ENCODE measurements at regions not wholly inside any gene's neighbourhood (a gene's known extent, or its start where the extent isn't known, plus 50 kb on each side); places are given as distances from the start of the nearest gene placed in this dataset.

DNA sequence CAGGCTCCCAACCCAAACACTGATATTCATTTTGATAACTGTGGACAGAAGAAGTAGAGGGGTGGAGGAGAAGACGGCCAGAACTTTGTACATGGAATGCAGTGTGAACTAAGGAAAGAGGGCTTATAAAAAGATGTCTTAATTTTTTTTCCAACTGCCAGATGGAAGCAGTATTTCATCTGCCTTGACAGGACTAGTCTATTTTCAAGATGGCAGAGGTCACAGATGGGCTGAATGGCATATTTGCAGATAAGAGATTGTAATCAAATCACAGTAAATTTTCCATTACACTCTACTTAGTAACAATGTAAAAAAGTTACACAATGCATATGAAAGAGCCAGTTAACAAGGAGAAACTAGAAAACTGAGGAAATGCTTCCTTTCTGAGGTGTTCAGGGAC is 246.8 kb upstream of the FMN2 start:
- TF ChIP-seq, protein P1, sequence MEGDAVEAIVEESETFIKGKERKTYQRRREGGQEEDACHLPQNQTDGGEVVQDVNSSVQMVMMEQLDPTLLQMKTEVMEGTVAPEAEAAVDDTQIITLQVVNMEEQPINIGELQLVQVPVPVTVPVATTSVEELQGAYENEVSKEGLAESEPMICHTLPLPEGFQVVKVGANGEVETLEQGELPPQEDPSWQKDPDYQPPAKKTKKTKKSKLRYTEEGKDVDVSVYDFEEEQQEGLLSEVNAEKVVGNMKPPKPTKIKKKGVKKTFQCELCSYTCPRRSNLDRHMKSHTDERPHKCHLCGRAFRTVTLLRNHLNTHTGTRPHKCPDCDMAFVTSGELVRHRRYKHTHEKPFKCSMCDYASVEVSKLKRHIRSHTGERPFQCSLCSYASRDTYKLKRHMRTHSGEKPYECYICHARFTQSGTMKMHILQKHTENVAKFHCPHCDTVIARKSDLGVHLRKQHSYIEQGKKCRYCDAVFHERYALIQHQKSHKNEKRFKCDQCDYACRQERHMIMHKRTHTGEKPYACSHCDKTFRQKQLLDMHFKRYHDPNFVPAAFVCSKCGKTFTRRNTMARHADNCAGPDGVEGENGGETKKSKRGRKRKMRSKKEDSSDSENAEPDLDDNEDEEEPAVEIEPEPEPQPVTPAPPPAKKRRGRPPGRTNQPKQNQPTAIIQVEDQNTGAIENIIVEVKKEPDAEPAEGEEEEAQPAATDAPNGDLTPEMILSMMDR (IDR thresholded peaks at IDR 0.05) = no peak
- TF ChIP-seq EZH2phosphoT487 (IDR thresholded peaks at IDR 0.05) = no peak
